ENCODE measurements at regions not wholly inside any gene's neighbourhood (a gene's known extent, or its start where the extent isn't known, plus 50 kb on each side); places are given as distances from the start of the nearest gene placed in this dataset.

GRCh38 chr4:158008551-158009218, 164.1 kb downstream of the GASK1B start:
- no peak for DNase-seq

- DNase-seq, result no peak
Measured at GRCh38 chr4:158007566-158007965, 165.3 kb downstream of the GASK1B start.

- no peak for DNase-seq
Measured at GRCh38 chr4:158006990-158007389, 165.8 kb downstream of the GASK1B start.

- DNase-seq, result no peak
Measured at GRCh38 chr4:158005021-158005420, 167.8 kb downstream of the GASK1B start.

- no peak for DNase-seq
Measured at GRCh38 chr4:158004101-158004500, 168.7 kb downstream of the GASK1B start.

- DNase-seq, result no peak
Measured at GRCh38 chr4:158003212-158003611, 169.6 kb downstream of the GASK1B start.

- DNase-seq, result no peak
Measured at GRCh38 chr4:158002173-158002572, 170.7 kb downstream of the GASK1B start.

GRCh38 chr4:158001756-158002155, 171.1 kb downstream of the GASK1B start:
- no peak for DNase-seq

- no peak for DNase-seq
Measured at GRCh38 chr4:157999723-158000122, 173.1 kb downstream of the GASK1B start.

- no peak for DNase-seq
Measured at GRCh38 chr4:157997296-157997695, 175.5 kb downstream of the GASK1B start.

- DNase-seq, result no peak
Measured at GRCh38 chr4:157996061-157997028, 176.5 kb downstream of the GASK1B start.

- no peak for DNase-seq
Measured at GRCh38 chr4:157994863-157995262, 178.0 kb downstream of the GASK1B start.

- DNase-seq, result no peak
Measured at GRCh38 chr4:157992948-157993839, 179.6 kb downstream of the GASK1B start.

GRCh38 chr4:157992038-157992705, 180.7 kb downstream of the GASK1B start:
- peak in 13 of 51 donors; percentile 3 to 87 (median 34) for DNase-seq

- DNase-seq, result no peak
Measured at GRCh38 chr4:157988641-157989040, 184.2 kb downstream of the GASK1B start.

GRCh38 chr4:157984285-157984911, 188.4 kb downstream of the GASK1B start:
- DNase-seq, result no peak

- DNase-seq, result no peak
Measured at GRCh38 chr4:157983300-157983699, 189.5 kb downstream of the GASK1B start.

GRCh38 chr4:157980158-157980557, 192.7 kb downstream of the GASK1B start:
- no peak for DNase-seq

- peak in 44 of 51 donors; percentile 0 to 92 (median 34) for DNase-seq
Measured at GRCh38 chr4:157978680-157979361, 194.0 kb downstream of the GASK1B start.

GRCh38 chr4:157977086-157977485, 195.7 kb downstream of the GASK1B start:
- DNase-seq, result no peak

Data from hypothalamus (tissue), 51 donors.